OCI-LY7 (cell line): ENCODE measurements at regions not wholly inside any gene's neighbourhood (a gene's known extent, or its start where the extent isn't known, plus 50 kb on each side); places are given as distances from the start of the nearest gene placed in this dataset.

Source experiments
- CTCF ChIP-seq: fragments of 200-600 bp; sonication (generic); conservative IDR thresholded peaks from 2 replicates; pipeline ENCODE4 v1.5.1; 2014; ENCODE audit warnings: mild to moderate bottlenecking, antibody characterized with exemption, low read length, moderate library complexity, mixed read lengths
- EZH2phosphoT487 ChIP-seq: fragments of 200-600 bp; sonication (generic); IDR thresholded peaks from 2 replicates; pipeline ENCODE4 v1.6.1; 2018; ENCODE audit warnings: low read depth, borderline replicate concordance, mild to moderate bottlenecking, mixed run types, antibody characterized with exemption, low read length, moderate library complexity, mixed read lengths

DNA sequence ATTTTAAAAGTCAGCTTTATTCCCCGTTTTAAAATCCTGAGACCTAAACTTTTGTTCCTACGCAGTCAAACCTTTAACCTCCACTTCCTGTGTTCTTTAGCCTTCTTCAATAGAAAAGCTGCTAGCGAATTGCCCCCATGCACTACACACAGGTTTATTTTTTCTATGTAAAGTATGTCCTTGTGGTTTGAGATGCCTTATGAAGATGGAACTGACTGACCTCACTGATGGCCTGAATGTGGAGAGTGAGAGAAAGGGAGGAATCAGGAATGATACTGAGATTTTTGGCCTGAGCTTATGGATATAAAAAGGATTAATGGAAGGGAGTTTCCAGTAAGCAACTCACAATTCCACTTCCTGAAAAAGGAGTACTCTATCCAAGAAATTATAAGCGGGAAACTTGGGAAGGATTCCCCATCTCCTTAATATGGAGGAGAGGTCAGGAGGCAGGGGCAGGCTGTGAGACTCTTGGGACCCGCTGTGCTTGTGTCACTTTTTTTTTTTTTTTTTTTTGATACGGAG, 89.5 kb downstream of the UGCG start:
- TF ChIP-seq CTCF (no peak), EZH2phosphoT487 (no peak)
